HPDE6-E6E7 (cell line): ENCODE measurements at regions not wholly inside any gene's neighbourhood (a gene's known extent, or its start where the extent isn't known, plus 50 kb on each side); places are given as distances from the start of the nearest gene placed in this dataset.

Experiments
- DNase-seq: peaks from one replicate; pipeline ENCODE4 v3.0.0; 2011; ENCODE audit warnings: missing footprints; ENCODE audit errors: extremely low spot score

DNA sequence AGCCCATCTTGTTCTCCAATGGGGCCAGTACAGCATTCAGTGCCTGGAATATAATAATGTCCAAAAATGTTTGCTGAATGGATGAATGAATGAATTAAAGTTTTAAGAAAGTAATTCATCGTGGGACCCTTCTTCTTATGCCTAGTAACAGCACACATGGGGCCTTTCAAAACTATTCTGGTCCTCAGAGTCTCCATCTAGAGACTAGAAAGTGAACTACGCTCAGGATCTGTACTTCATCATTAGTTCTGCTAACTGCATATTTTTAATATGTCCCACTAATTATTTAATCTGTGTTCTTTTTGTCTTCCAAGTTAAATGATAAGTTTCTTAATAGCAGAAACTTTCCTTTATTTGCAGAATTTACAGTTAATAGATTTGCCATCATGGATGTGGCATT lies 172.5 kb downstream of the SMAD2 start:
- no peak for DNase-seq

DNA sequence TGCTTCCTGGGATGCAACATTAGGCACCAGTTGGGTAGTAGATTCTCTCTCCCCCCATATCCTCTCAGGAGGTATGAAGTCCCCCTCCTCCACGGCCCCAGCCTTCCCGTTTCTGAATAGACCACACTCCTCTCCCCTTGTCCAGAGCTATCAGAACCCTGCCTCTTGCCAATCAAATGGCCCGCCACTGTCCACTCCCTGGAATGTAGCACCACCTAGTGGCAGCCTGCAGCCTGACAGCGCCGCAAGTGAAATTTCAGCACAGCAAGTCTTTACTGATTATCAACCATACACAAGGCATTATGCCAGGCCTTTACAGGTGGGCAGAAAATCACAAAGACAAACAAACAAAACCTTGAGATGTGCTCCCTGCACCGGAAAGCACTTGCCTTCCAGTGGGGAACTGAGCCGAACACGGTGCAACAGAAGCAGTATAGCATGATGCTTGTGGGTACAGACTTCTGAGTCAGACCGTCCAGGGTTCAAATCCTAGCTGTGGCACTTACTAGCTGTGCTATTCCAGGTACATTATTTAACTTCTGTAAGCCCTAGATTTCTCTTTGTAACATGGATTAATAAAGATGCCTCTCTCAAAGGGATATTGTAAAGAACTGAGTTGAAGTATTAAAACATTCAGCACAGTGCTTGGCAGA lies 174.0 kb downstream of the SMAD2 start:
- peak; percentile 34 for DNase-seq

- no peak for DNase-seq
Observed at GRCh38 chr18:47755102-47755456, 175.4 kb downstream of the SMAD2 start.

DNA sequence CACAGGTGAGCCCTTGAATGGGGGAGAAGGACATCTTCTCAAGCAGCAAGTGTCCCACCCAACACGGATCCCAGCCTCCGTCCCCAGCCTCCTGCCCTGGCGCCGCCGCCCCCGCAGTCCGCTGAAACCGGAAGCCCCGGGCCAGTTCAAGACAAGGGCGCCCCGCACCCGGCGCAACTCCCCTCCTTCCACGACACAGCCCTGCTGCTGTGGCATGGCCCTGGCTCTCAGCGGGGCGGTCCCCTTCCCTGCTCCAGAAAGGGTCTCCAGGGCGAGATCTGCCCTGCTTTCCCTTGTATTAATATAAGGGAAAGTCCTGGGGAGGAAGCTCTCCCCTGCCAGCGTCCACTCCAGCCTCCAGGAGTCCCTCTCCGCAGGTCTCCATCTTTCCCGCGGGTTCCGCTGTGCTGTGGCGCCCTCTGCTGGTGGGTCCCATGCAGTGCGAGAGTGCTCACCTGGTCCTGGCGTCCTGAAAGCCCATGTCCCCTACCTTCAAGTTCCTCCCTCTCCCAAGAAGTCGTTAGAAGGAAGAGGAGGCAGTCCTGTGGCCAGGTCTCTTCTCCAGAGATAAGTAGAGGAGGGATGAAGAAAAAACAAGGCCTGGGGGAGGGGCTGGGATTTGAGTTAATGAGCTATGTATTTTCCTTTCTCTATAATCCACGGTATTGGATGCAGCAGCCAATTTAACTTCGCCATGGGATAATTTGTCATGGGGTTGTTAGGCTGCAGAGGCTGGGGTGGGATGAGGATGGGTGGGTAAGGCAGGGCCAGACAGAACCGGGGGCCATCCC lies 176.0 kb downstream of the SMAD2 start:
- peak; percentile 34 for DNase-seq

DNA sequence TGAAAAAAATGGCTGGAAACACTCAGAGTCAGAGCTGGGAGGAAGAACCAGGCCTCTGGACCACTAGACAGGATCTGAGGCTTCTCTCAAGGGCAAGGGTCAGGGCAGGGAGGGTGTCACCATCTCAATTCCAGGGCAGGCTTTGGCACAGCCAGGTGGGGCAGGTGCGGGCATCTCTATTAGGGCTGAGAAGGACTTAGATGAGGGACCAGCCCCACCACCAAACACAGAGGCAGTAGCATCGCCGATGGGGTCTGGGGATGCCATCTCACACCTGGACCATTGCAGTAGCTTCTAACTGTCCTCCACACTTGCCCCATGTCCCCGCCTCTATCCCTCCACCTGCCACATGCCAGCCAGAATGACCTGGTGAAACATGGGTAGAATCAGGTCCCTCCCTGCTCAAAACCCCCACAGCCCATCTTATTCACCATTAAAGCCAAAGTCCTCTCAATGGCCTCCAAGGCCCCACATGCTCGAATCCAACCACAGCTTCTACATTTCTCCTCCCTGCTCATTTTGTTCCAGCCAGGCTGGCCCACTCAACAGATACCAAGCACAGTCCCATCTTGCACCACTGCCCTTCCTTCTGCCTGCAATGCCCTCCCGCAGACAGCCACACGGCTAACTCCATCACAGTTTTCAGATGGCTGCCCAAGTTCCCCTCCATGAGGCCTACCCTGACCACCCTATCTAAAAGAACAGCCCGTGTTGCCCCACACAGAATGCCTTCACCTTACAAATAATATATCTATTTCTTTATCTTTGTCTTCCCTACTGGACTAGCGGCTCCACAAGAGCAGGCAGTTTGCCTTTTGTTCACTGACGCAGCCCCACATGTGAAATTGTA lies 177.4 kb downstream of the SMAD2 start:
- DNase-seq: no peak

DNA sequence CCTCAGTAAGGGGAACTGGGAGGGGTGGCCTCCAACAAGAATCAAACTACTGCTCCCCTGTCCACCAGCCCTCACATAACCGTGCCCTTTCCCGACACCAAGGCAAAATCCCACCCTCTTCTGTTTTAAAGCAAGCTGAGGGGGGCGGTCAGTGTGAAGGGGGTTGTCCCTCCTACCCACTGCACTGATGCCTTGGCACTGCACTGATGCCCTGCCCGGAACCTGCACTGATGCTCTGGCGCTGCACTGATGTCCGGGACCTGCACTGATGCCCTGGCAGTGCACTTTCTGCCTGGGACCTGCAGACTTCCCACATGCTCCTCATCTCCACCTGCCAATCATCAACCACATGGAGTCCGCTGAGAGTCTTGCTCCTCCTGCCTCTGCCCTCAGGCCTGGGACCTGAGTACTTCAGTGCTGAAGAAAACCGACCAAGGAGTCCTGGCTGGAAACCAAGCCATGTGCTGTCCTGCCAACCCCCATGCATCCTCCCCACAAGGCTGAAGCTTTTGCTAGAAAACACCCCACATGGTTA lies 179.5 kb downstream of the SMAD2 start:
- no peak for DNase-seq

GRCh38 chr18:47749600-47749973 lies 180.9 kb downstream of the SMAD2 start:
- DNase-seq: no peak

- DNase-seq: peak; percentile 72
Observed at GRCh38 chr18:47748847-47749599, 181.4 kb downstream of the SMAD2 start.

GRCh38 chr18:47748093-47748796 lies 182.2 kb downstream of the SMAD2 start:
- DNase-seq: no peak

GRCh38 chr18:47747260-47747795 lies 183.1 kb downstream of the SMAD2 start:
- DNase-seq: no peak

GRCh38 chr18:47746615-47747014 lies 183.8 kb downstream of the SMAD2 start:
- no peak for DNase-seq

DNA sequence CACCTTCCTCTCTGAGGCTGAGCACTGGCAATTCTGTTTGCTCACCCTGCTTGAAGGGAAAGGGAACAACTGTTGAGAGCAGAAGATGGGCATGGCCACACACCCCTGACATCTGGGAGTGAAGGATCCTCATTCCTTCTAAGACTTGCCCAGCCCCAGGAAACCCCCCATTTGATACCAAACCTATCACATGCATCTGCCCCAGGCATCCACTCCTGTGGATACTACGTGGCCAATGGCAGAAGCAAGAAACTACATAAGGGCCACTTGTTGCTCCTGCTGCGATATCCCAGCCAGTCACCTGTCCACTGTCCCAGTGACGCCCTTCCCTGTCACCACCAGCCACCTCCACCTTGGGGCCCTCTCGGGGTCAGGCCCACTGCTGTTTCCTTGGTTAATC lies 185.2 kb downstream of the SMAD2 start:
- no peak for DNase-seq

GRCh38 chr18:47737956-47738355 lies 192.5 kb downstream of the SMAD2 start:
- DNase-seq: no peak

DNA sequence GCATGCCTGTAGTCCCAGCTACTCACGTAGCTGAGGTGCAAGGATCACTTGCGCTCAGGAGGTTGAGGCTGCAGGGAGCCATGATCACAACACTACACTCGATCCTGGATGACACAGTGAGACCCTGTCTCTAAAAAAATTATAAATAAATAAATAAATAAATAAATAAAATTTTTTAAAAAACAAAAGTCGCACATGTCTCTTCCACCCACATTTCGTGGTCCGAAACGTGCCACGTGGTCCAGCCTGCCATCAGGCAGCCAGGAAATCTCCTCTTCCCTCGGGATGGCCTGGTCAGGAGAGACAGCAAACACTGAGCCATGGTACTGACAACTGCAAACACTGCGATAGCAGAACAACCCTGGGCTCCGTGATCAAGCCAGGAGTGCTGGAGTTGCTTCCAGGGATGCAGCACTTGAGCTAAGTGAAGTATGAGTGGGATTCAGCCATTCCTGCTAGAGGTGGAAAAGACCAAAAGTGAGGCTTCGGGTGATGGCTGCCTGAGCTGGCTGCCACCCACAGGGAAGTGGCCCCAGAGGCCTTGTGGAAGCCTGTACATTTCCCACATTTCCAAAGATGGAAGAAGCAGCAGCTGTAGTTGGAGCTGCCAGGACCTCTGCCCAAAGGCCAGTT lies 193.1 kb downstream of the SMAD2 start:
- DNase-seq: no peak

- no peak for DNase-seq
Observed at GRCh38 chr18:47736376-47737140, 193.9 kb downstream of the SMAD2 start.

DNA sequence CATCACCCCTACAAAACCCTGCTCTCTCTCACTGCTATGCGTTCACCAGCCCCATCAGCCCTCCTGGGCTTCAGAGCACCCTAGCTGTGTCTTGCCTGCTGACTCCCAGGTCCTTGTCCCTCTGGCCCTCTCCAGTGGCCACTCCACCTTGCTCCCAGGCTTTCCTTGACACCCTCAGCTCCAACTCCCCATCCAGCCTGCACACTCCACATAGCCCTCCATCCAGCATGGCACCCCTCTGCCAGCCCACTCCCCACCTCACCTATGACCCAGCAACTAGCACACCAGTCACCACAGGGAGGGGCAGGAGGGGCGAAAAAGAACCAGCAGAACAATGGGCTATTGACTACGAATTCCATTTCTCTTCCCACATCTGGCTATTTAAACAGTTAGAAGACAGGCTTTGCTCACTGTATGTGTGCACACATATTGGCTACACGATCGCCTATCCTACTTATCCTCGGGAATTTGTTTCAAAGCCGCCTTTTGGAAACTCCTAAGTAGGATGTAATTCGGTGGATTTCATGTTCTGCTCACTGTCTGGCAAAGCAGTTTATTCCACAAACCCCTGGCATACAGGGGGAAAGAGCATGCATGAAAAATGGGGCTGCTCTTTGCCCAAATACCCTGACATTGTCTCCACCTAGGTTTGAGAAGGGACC lies 195.3 kb downstream of the SMAD2 start:
- no peak for DNase-seq

GRCh38 chr18:47731276-47731675 lies 199.2 kb downstream of the SMAD2 start:
- no peak for DNase-seq

DNA sequence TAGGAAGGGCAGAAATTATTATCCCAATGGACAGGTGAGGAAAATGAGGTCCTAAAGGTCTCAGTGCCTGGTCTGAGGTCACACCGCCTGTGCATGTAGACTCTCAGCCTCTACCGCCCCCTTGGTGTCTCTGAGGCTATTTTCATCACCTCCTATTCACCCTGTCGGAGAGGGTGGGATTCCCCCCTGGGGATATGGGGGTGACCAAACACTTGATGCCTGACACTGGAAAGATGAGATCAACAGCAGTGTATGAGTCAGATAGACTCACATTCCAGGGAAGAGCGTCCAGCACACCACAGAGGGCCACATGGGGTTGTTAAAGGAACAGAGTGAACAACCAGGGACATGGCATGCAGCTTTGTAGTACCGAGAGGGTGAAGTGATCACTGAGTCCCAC lies 199.7 kb downstream of the SMAD2 start:
- DNase-seq: no peak

GRCh38 chr18:47729356-47729755 lies 201.1 kb downstream of the SMAD2 start:
- DNase-seq: no peak
